ENCODE measurements at regions not wholly inside any gene's neighbourhood (a gene's known extent, or its start where the extent isn't known, plus 50 kb on each side); places are given as distances from the start of the nearest gene placed in this dataset.

DNA sequence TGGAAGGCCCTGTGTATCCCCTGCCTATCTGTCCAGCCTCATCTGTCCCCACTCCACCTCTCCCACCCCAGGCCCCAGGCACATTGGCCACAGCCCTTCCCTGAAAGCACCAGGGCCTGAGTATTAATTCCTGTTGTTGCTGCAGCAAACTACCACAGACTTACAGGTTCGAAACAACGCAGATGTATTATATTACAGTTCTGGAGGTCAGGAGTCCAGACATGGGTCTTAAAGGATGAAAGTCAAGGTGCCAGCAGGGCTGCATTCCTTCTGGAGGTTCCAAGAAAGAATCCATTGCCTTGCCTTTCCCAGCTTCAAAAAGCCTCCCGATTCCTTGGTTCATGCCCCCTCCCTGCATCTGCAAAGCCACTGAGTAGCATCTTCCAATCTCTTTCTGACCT, 78.7 kb upstream of the LAPTM4A start:
- intact Hi-C loops (cut with DNase I): loop anchor here in 1 of 2 donors (10.0 kb wide), 1 partner anchor 55 kb away; no protein-coding TSS in a partner anchor
- Histone ChIP-seq H3K9me3 (no peaks in the 10 kb centered on the region), H3K27ac (peak overlapping the region; percentile 63 to 81 (median 70)), H3K4me3 (no peak overlapping the region), H3K27me3 (no peaks in the 10 kb centered on the region), H3K36me3 (no peaks in the 10 kb centered on the region), H3K4me1 (peaks cover 0 to 28% (median 12%) of the 10 kb centered on the region in 4 donors)
- WGBS (ENCODE audit: insufficient coverage, low coverage, low lambda C conversion rate, missing lambda C conversion rate): 62% methylated on average over 3 of the region's 3 CpGs
- ATAC-seq: no peak
- no peak for TF ChIP-seq POLR2A (IDR thresholded peaks at IDR 0.05)
- TF ChIP-seq, protein P1, sequence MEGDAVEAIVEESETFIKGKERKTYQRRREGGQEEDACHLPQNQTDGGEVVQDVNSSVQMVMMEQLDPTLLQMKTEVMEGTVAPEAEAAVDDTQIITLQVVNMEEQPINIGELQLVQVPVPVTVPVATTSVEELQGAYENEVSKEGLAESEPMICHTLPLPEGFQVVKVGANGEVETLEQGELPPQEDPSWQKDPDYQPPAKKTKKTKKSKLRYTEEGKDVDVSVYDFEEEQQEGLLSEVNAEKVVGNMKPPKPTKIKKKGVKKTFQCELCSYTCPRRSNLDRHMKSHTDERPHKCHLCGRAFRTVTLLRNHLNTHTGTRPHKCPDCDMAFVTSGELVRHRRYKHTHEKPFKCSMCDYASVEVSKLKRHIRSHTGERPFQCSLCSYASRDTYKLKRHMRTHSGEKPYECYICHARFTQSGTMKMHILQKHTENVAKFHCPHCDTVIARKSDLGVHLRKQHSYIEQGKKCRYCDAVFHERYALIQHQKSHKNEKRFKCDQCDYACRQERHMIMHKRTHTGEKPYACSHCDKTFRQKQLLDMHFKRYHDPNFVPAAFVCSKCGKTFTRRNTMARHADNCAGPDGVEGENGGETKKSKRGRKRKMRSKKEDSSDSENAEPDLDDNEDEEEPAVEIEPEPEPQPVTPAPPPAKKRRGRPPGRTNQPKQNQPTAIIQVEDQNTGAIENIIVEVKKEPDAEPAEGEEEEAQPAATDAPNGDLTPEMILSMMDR (IDR thresholded peaks at IDR 0.05): no peak
- no peak for DNase-seq

GRCh38 chr2:20129331-20130159, 78.1 kb upstream of the LAPTM4A start:
- ATAC-seq (peak; percentile 86 to 91 (median 87)), DNase-seq (peak; percentile 70 to 95 (median 94))
- no peak overlapping the region for H3K4me3 ChIP-seq
- 23% methylated on average over 3 of the region's 12 CpGs for WGBS (ENCODE audit: insufficient coverage, low coverage, low lambda C conversion rate, missing lambda C conversion rate)
- H3K27me3 ChIP-seq: no peaks in the 10 kb centered on the region
- TF ChIP-seq, protein P1 (IDR thresholded peaks at IDR 0.05): no peak
- peak; percentile 28 for TF ChIP-seq POLR2A (IDR thresholded peaks at IDR 0.05)
- peak overlapping the region; percentile 69 to 81 (median 70) for H3K27ac ChIP-seq
- intact Hi-C loops (cut with DNase I): loop anchor here in 1 of 2 donors (10.0 kb wide), 1 partner anchor 55 kb away; no protein-coding TSS in a partner anchor
- no peaks in the 10 kb centered on the region for H3K36me3 ChIP-seq
- no peaks in the 10 kb centered on the region for H3K9me3 ChIP-seq
- H3K4me1 ChIP-seq: peaks cover 0 to 28% (median 12%) of the 10 kb centered on the region in 4 donors

- WGBS (ENCODE audit: insufficient coverage, low coverage, low lambda C conversion rate, missing lambda C conversion rate): 44% methylated on average over 5 of the region's 5 CpGs
- Histone ChIP-seq H3K4me3 (no peak overlapping the region), H3K27me3 (no peaks in the 10 kb centered on the region), H3K9me3 (no peaks in the 10 kb centered on the region), H3K4me1 (peaks cover 0 to 28% (median 12%) of the 10 kb centered on the region in 4 donors), H3K27ac (peak overlapping the region; percentile 57 to 70 (median 69)), H3K36me3 (no peaks in the 10 kb centered on the region)
- intact Hi-C loops (cut with DNase I): no loop called here
- DNase-seq: no peak
- TF ChIP-seq POLR2A (IDR thresholded peaks at IDR 0.05): no peak
- TF ChIP-seq, protein P1 (IDR thresholded peaks at IDR 0.05): no peak
- ATAC-seq: no peak
Observed at GRCh38 chr2:20128506-20129330, 77.3 kb upstream of the LAPTM4A start.

- Histone ChIP-seq H3K27ac (no peak overlapping the region), H3K4me1 (peaks cover 0 to 33% (median 14%) of the 10 kb centered on the region in 4 donors), H3K9me3 (no peaks in the 10 kb centered on the region), H3K36me3 (no peaks in the 10 kb centered on the region), H3K27me3 (no peaks in the 10 kb centered on the region), H3K4me3 (no peak overlapping the region)
- intact Hi-C loops (cut with DNase I): no loop called here
- no peak for ATAC-seq
- TF ChIP-seq, protein P1 (IDR thresholded peaks at IDR 0.05): no peak
- TF ChIP-seq POLR2A (IDR thresholded peaks at IDR 0.05): no peak
- WGBS (ENCODE audit: insufficient coverage, low coverage, low lambda C conversion rate, missing lambda C conversion rate): 89% methylated on average over 1 of the region's 3 CpGs
- no peak for DNase-seq
Observed at GRCh38 chr2:20126469-20126868, 75.0 kb upstream of the LAPTM4A start.
